ENCODE measurements at regions not wholly inside any gene's neighbourhood (a gene's known extent, or its start where the extent isn't known, plus 50 kb on each side); places are given as distances from the start of the nearest gene placed in this dataset.

GRCh38 chr15:29533647-29534046 is 264.0 kb upstream of the NSMCE3 start:
- 38 to 61% (median 54%) methylated on average over 5 of the region's 5 CpGs for WGBS, 5 donors
- Histone ChIP-seq H3K36me3 (no peaks in the 10 kb centered on the region), H3K4me3 (no peak overlapping the region), H3K27ac (no peak overlapping the region), H3K27me3 (no peaks in the 10 kb centered on the region), H3K9me3 (no peaks in the 10 kb centered on the region), H3K4me1 (no peaks in the 10 kb centered on the region)
- no peak for TF ChIP-seq POLR2AphosphoS5 (IDR thresholded peaks at IDR 0.05)
- TF ChIP-seq CTCF (IDR thresholded peaks at IDR 0.05): no peak
- TF ChIP-seq POLR2A (IDR thresholded peaks at IDR 0.05): no peak
- TF ChIP-seq EP300 (IDR thresholded peaks at IDR 0.05): no peak
- intact Hi-C loops (cut with DNase I; ENCODE audit: low total_unique reads): no loop called here
- DNase-seq: peak in 1 of 2 donors; percentile 17

GRCh38 chr15:29532296-29532695 is 262.7 kb upstream of the NSMCE3 start:
- no peaks in the 10 kb centered on the region for H3K27me3 ChIP-seq
- H3K4me3 ChIP-seq: no peak overlapping the region
- H3K9me3 ChIP-seq: no peaks in the 10 kb centered on the region
- TF ChIP-seq EP300 (IDR thresholded peaks at IDR 0.05): no peak
- TF ChIP-seq CTCF (IDR thresholded peaks at IDR 0.05): no peak
- no peak for TF ChIP-seq POLR2AphosphoS5 (IDR thresholded peaks at IDR 0.05)
- TF ChIP-seq POLR2A (IDR thresholded peaks at IDR 0.05): no peak
- 69 to 85% (median 79%) methylated on average over 1 of the region's 1 CpG for WGBS, 5 donors
- DNase-seq: no peak
- intact Hi-C loops (cut with DNase I; ENCODE audit: low total_unique reads): no loop called here
- H3K27ac ChIP-seq: no peak overlapping the region
- H3K36me3 ChIP-seq: no peaks in the 10 kb centered on the region
- H3K4me1 ChIP-seq: no peaks in the 10 kb centered on the region

- Histone ChIP-seq H3K27me3 (no peaks in the 10 kb centered on the region), H3K36me3 (no peaks in the 10 kb centered on the region), H3K4me3 (no peak overlapping the region), H3K4me1 (no peaks in the 10 kb centered on the region), H3K27ac (no peak overlapping the region), H3K9me3 (no peaks in the 10 kb centered on the region)
- WGBS, 5 donors: 82 to 89% (median 83%) methylated on average over 9 of the region's 9 CpGs
- no peak for DNase-seq
- intact Hi-C loops (cut with DNase I; ENCODE audit: low total_unique reads): no loop called here
- TF ChIP-seq POLR2A (IDR thresholded peaks at IDR 0.05): no peak
Measured at GRCh38 chr15:29530966-29531365, 261.3 kb upstream of the NSMCE3 start.

GRCh38 chr15:29529043-29529442 is 259.4 kb upstream of the NSMCE3 start:
- 80 to 87% (median 81%) methylated on average over 3 of the region's 3 CpGs for WGBS, 5 donors
- TF ChIP-seq POLR2AphosphoS5 (IDR thresholded peaks at IDR 0.05) (no peak), EP300 (IDR thresholded peaks at IDR 0.05) (no peak), POLR2A (IDR thresholded peaks at IDR 0.05) (no peak), CTCF (IDR thresholded peaks at IDR 0.05) (no peak)
- Histone ChIP-seq H3K4me1 (no peaks in the 10 kb centered on the region), H3K9me3 (no peaks in the 10 kb centered on the region), H3K4me3 (no peak overlapping the region), H3K36me3 (no peaks in the 10 kb centered on the region), H3K27me3 (no peaks in the 10 kb centered on the region), H3K27ac (no peak overlapping the region)
- DNase-seq: no peak
- intact Hi-C loops (cut with DNase I; ENCODE audit: low total_unique reads): no loop called here

- H3K4me3 ChIP-seq: no peak overlapping the region
- H3K36me3 ChIP-seq: no peaks in the 10 kb centered on the region
- no peaks in the 10 kb centered on the region for H3K4me1 ChIP-seq
- intact Hi-C loops (cut with DNase I; ENCODE audit: low total_unique reads): no loop called here
- no peaks in the 10 kb centered on the region for H3K27me3 ChIP-seq
- TF ChIP-seq POLR2A (IDR thresholded peaks at IDR 0.05) (no peak), CTCF (IDR thresholded peaks at IDR 0.05) (no peak), POLR2AphosphoS5 (IDR thresholded peaks at IDR 0.05) (no peak), EP300 (IDR thresholded peaks at IDR 0.05) (no peak)
- no peaks in the 10 kb centered on the region for H3K9me3 ChIP-seq
- 48 to 67% (median 57%) methylated on average over 1 of the region's 1 CpG for WGBS, 5 donors
- no peak for DNase-seq
- no peak overlapping the region for H3K27ac ChIP-seq
Measured at GRCh38 chr15:29528276-29528675, 258.7 kb upstream of the NSMCE3 start.

Measured in stomach (tissue), 8 donors.